ENCODE measurements at regions not wholly inside any gene's neighbourhood (a gene's known extent, or its start where the extent isn't known, plus 50 kb on each side); places are given as distances from the start of the nearest gene placed in this dataset.

DNA sequence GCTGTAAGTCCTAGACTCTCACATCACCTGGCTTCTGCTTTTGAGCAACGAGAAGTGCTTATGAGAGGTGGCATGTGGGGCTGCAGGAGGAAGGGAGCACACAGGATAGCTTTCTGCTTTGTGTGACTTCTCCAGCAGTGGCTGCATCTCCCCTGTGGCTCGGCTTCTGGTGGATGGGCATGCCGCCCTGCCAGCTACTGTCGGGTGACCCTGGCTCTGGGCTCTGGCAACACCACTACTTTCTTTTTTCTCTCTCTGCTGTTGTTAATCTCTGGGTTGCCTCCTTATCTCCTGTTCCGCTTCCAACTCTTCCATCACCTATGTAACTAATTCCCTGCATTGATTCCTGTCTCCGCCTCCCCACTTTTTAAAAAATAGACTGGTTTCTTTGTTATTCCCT is 209.1 kb upstream of the DAAM1 start:
- CTCF ChIA-PET = interaction anchor here (1.1 kb wide), 1 partner anchor 478 kb away, joined by 3 read pairs; no protein-coding TSS in a partner anchor

DNA sequence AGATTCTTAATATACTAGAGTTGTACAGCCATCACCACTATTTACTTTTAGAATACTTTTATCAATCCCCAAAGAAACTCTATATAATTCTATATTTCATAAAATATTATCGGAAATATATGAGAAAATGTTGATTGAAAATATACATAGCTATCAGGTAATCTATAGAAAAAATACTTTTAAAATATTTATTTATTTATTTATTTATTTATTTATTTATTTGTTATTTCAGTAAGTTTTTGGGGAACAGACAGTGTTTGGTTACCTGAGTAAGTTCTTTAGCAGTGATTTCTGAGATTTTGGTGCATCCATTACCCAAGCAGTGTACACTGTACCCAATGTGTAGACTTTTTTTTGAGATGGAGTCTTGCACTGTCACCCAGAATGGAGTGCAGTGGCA is 206.6 kb upstream of the DAAM1 start:
- peaks cover 8% of the 10 kb centered on the region for H3K9me3 Mint-ChIP-seq
- H3K27ac Mint-ChIP-seq = no peak overlapping the region
- DNase-seq (ENCODE audit: low spot score) (no peak), ATAC-seq (no peak)
- ChIA-PET CTCF (no interaction called here), POLR2A (no interaction called here)
- TF ChIP-seq, protein P1, sequence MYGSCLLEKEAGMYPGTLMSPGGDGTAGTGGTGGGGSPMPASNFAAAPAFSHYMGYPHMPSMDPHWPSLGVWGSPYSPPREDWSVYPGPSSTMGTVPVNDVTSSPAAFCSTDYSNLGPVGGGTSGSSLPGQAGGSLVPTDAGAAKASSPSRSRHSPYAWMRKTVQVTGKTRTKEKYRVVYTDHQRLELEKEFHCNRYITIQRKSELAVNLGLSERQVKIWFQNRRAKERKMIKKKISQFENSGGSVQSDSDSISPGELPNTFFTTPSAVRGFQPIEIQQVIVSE (CRISPR knock-in tag; IDR thresholded peaks at IDR 0.05; ENCODE audit: borderline replicate concordance) = no peak
- TF ChIP-seq ZNF423 (CRISPR knock-in tag; IDR thresholded peaks at IDR 0.05) (no peak), EMX1 (CRISPR knock-in tag; IDR thresholded peaks at IDR 0.05) (no peak), OVOL2 (CRISPR knock-in tag; IDR thresholded peaks at IDR 0.05; ENCODE audit: borderline replicate concordance) (no peak), CREB1 (CRISPR knock-in tag; IDR thresholded peaks at IDR 0.05) (no peak), RORB (CRISPR knock-in tag; IDR thresholded peaks at IDR 0.05) (no peak), JAZF1 (CRISPR knock-in tag; IDR thresholded peaks at IDR 0.05) (no peak), ESRRA (CRISPR knock-in tag; IDR thresholded peaks at IDR 0.05; ENCODE audit: borderline replicate concordance) (no peak), GABPB1 (CRISPR knock-in tag; IDR thresholded peaks at IDR 0.05) (no peak), ZNF121 (CRISPR knock-in tag; IDR thresholded peaks at IDR 0.05) (no peak), NR1H2 (CRISPR knock-in tag; IDR thresholded peaks at IDR 0.05) (no peak)
- TF ChIP-seq, protein P2, sequence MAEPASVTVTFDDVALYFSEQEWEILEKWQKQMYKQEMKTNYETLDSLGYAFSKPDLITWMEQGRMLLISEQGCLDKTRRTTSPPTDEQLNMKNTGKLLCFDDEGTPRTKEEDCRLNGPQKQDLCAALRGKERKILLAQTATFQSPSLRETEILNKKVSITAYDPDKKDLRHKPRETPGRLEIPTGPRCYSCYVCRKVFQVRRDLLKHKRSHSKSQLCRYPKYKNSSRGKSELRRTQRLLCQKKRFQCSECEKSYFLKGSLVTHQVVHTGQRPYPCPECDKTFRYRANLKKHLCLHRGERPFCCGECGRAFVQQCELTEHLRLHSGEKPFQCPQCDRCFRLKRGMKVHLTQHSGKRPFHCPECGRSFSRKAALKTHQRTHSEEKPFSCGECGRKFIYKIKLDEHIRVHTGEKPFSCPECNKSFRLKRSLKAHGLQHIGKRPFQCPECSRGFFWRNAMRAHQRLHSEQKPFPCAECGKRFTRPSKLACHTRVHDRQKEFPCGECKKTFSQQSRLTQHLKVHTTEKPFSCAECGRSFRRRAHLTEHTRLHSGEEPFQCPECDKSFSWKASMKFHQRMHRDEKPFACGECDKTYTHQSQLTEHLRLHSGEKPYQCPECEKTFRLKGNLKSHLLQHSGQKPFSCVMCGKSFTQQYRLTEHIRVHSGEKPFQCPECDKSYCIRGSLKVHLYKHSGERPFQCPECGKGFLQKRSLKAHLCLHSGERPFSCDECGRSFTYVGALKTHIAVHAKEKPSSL (CRISPR knock-in tag; conservative IDR thresholded peaks at IDR 0.05) = no peak
- no peak overlapping the region for H3K4me3 Mint-ChIP-seq
- H3K27me3 Mint-ChIP-seq (ENCODE audit: low read depth) = no peaks in the 10 kb centered on the region
- H3K4me1 Mint-ChIP-seq = peaks cover 6% of the 10 kb centered on the region
- H3K36me3 Mint-ChIP-seq = no peaks in the 10 kb centered on the region

More for the DNA sequence above, 209.1 kb upstream of the DAAM1 start:
- DNase-seq (ENCODE audit: low spot score) = no peak
- POLR2A ChIA-PET = no interaction called here
- H3K4me3 Mint-ChIP-seq = no peak overlapping the region
- H3K9me3 Mint-ChIP-seq = peaks cover 14% of the 10 kb centered on the region
- no peaks in the 10 kb centered on the region for H3K27me3 Mint-ChIP-seq (ENCODE audit: low read depth)
- TF ChIP-seq TP53 (CRISPR knock-in tag; IDR thresholded peaks at IDR 0.05) = no peak
- TF ChIP-seq, protein P3, sequence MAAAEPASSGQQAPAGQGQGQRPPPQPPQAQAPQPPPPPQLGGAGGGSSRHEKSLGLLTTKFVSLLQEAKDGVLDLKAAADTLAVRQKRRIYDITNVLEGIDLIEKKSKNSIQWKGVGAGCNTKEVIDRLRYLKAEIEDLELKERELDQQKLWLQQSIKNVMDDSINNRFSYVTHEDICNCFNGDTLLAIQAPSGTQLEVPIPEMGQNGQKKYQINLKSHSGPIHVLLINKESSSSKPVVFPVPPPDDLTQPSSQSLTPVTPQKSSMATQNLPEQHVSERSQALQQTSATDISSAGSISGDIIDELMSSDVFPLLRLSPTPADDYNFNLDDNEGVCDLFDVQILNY (CRISPR knock-in tag; IDR thresholded peaks at IDR 0.05) = no peak
- no peak for TF ChIP-seq EMX1 (CRISPR knock-in tag; IDR thresholded peaks at IDR 0.05)
- TF ChIP-seq ATF1 (CRISPR knock-in tag; IDR thresholded peaks at IDR 0.05) = no peak
- no peak for TF ChIP-seq ZNF396 (CRISPR knock-in tag; IDR thresholded peaks at IDR 0.05; ENCODE audit: borderline replicate concordance)
- TF ChIP-seq, protein P4, sequence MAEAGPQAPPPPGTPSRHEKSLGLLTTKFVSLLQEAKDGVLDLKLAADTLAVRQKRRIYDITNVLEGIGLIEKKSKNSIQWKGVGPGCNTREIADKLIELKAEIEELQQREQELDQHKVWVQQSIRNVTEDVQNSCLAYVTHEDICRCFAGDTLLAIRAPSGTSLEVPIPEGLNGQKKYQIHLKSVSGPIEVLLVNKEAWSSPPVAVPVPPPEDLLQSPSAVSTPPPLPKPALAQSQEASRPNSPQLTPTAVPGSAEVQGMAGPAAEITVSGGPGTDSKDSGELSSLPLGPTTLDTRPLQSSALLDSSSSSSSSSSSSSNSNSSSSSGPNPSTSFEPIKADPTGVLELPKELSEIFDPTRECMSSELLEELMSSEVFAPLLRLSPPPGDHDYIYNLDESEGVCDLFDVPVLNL (CRISPR knock-in tag; IDR thresholded peaks at IDR 0.05; ENCODE audit: borderline replicate concordance, low read depth) = no peak
- TF ChIP-seq, protein P5, sequence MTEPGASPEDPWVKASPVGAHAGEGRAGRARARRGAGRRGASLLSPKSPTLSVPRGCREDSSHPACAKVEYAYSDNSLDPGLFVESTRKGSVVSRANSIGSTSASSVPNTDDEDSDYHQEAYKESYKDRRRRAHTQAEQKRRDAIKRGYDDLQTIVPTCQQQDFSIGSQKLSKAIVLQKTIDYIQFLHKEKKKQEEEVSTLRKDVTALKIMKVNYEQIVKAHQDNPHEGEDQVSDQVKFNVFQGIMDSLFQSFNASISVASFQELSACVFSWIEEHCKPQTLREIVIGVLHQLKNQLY (CRISPR knock-in tag; IDR thresholded peaks at IDR 0.05) = no peak
- no peak for TF ChIP-seq CBFB (CRISPR knock-in tag; IDR thresholded peaks at IDR 0.05; ENCODE audit: low read depth)
- TF ChIP-seq ZNF416 (CRISPR knock-in tag; IDR thresholded peaks at IDR 0.05) = no peak
- TF ChIP-seq NFE2L1 (CRISPR knock-in tag; IDR thresholded peaks at IDR 0.05) = no peak
- TF ChIP-seq ZNF219 (CRISPR knock-in tag; IDR thresholded peaks at IDR 0.05; ENCODE audit: borderline replicate concordance) = no peak
- TF ChIP-seq, protein P6, sequence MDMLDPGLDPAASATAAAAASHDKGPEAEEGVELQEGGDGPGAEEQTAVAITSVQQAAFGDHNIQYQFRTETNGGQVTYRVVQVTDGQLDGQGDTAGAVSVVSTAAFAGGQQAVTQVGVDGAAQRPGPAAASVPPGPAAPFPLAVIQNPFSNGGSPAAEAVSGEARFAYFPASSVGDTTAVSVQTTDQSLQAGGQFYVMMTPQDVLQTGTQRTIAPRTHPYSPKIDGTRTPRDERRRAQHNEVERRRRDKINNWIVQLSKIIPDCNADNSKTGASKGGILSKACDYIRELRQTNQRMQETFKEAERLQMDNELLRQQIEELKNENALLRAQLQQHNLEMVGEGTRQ (CRISPR knock-in tag; IDR thresholded peaks at IDR 0.05) = no peak
- TF ChIP-seq, protein P7, sequence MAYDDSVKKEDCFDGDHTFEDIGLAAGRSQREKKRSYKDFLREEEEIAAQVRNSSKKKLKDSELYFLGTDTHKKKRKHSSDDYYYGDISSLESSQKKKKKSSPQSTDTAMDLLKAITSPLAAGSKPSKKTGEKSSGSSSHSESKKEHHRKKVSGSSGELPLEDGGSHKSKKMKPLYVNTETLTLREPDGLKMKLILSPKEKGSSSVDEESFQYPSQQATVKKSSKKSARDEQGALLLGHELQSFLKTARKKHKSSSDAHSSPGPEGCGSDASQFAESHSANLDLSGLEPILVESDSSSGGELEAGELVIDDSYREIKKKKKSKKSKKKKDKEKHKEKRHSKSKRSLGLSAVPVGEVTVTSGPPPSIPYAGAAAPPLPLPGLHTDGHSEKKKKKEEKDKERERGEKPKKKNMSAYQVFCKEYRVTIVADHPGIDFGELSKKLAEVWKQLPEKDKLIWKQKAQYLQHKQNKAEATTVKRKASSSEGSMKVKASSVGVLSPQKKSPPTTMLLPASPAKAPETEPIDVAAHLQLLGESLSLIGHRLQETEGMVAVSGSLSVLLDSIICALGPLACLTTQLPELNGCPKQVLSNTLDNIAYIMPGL (CRISPR knock-in tag; IDR thresholded peaks at IDR 0.05) = no peak
- TF ChIP-seq, protein P8, sequence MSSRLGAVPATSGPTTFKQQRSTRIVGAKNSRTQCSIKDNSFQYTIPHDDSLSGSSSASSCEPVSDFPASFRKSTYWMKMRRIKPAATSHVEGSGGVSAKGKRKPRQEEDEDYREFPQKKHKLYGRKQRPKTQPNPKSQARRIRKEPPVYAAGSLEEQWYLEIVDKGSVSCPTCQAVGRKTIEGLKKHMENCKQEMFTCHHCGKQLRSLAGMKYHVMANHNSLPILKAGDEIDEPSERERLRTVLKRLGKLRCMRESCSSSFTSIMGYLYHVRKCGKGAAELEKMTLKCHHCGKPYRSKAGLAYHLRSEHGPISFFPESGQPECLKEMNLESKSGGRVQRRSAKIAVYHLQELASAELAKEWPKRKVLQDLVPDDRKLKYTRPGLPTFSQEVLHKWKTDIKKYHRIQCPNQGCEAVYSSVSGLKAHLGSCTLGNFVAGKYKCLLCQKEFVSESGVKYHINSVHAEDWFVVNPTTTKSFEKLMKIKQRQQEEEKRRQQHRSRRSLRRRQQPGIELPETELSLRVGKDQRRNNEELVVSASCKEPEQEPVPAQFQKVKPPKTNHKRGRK (CRISPR knock-in tag; IDR thresholded peaks at IDR 0.05; ENCODE audit: borderline replicate concordance) = no peak
- H3K4me1 Mint-ChIP-seq = peaks cover 6% of the 10 kb centered on the region
- no peak overlapping the region for H3K27ac Mint-ChIP-seq
- H3K36me3 Mint-ChIP-seq = no peaks in the 10 kb centered on the region
- ATAC-seq = peak; percentile 70
